KOPT-K1 (cell line): ENCODE measurements at regions not wholly inside any gene's neighbourhood (a gene's known extent, or its start where the extent isn't known, plus 50 kb on each side); places are given as distances from the start of the nearest gene placed in this dataset.
"Not testable (repeated sequence)": the region's sequence is repeated elsewhere in the genome, so short reads cannot be mapped to it uniquely, and the experiment has no call there.

Experiments
- H3K27ac ChIP-seq: fragments of 200-600 bp; sonication (generic); 2 replicates; pipeline ENCODE4 v1.5.1; 2016; ENCODE audit warnings: antibody characterized with exemption, mild to moderate bottlenecking, low read depth, low read length; ENCODE audit not compliant: poor library complexity, severe bottlenecking
- H3K36me3 ChIP-seq: fragments of 200-600 bp; sonication (generic); 2 replicates; pipeline ENCODE4 v1.5.1; 2017; ENCODE audit warnings: antibody characterized with exemption, mild to moderate bottlenecking, low read length, moderate library complexity; ENCODE audit not compliant: insufficient read depth
- H3K9me3 ChIP-seq: fragments of 200-600 bp; sonication (generic); 2 replicates; pipeline ENCODE4 v1.5.1; 2017; ENCODE audit warnings: antibody characterized with exemption, low read length, mild to moderate bottlenecking; ENCODE audit not compliant: insufficient read depth, poor library complexity, severe bottlenecking

- no peaks in the 10 kb centered on the region for H3K9me3 ChIP-seq
- H3K27ac ChIP-seq = no peak overlapping the region
- H3K36me3 ChIP-seq = no peaks in the 10 kb centered on the region
Observed at GRCh38 chr9:106106396-106106795, 412.1 kb downstream of the TMEM38B start.

- Histone ChIP-seq H3K9me3 (no peaks in the 10 kb centered on the region), H3K27ac (no peak overlapping the region), H3K36me3 (no peaks in the 10 kb centered on the region)
Observed at GRCh38 chr9:106107716-106108115, 413.4 kb downstream of the TMEM38B start.

GRCh38 chr9:106109706-106110105 lies 415.4 kb downstream of the TMEM38B start:
- H3K36me3 ChIP-seq, H3K9me3 ChIP-seq, H3K27ac ChIP-seq: not testable (repeated sequence)

- Histone ChIP-seq H3K36me3 (no peaks in the 10 kb centered on the region), H3K27ac (no peak overlapping the region), H3K9me3 (no peaks in the 10 kb centered on the region)
Observed at GRCh38 chr9:106110483-106110882, 416.1 kb downstream of the TMEM38B start.

- Histone ChIP-seq H3K27ac (no peak overlapping the region), H3K9me3 (no peaks in the 10 kb centered on the region), H3K36me3 (no peaks in the 10 kb centered on the region)
Observed at GRCh38 chr9:106111039-106111730, 416.8 kb downstream of the TMEM38B start.

- Histone ChIP-seq H3K27ac (no peak overlapping the region), H3K9me3 (no peaks in the 10 kb centered on the region)
Observed at GRCh38 chr9:106112935-106113334, 418.6 kb downstream of the TMEM38B start.

GRCh38 chr9:106119176-106119575 lies 424.8 kb downstream of the TMEM38B start:
- Histone ChIP-seq H3K27ac (no peak overlapping the region), H3K9me3 (no peaks in the 10 kb centered on the region), H3K36me3 (no peaks in the 10 kb centered on the region)

More at GRCh38 chr9:106112935-106113334, 418.6 kb downstream of the TMEM38B start:
- no peaks in the 10 kb centered on the region for H3K36me3 ChIP-seq

- H3K36me3 ChIP-seq = no peaks in the 10 kb centered on the region
- H3K9me3 ChIP-seq = no peaks in the 10 kb centered on the region
- H3K27ac ChIP-seq = no peak overlapping the region
Observed at GRCh38 chr9:106120071-106120470, 425.7 kb downstream of the TMEM38B start.

GRCh38 chr9:106127776-106128175 lies 433.4 kb downstream of the TMEM38B start:
- no peak overlapping the region for H3K27ac ChIP-seq

GRCh38 chr9:106130374-106130773 lies 436.0 kb downstream of the TMEM38B start:
- Histone ChIP-seq H3K27ac (no peak overlapping the region), H3K9me3 (no peaks in the 10 kb centered on the region), H3K36me3 (no peaks in the 10 kb centered on the region)

More at GRCh38 chr9:106127776-106128175, 433.4 kb downstream of the TMEM38B start:
- Histone ChIP-seq H3K9me3 (no peaks in the 10 kb centered on the region), H3K36me3 (no peaks in the 10 kb centered on the region)

GRCh38 chr9:106143781-106144180 lies 449.4 kb downstream of the TMEM38B start:
- Histone ChIP-seq H3K27ac (no peak overlapping the region), H3K36me3 (no peaks in the 10 kb centered on the region)

GRCh38 chr9:106146066-106146840 lies 451.9 kb downstream of the TMEM38B start:
- H3K27ac ChIP-seq = no peak overlapping the region
- H3K36me3 ChIP-seq = no peaks in the 10 kb centered on the region
- no peaks in the 10 kb centered on the region for H3K9me3 ChIP-seq

More at GRCh38 chr9:106143781-106144180, 449.4 kb downstream of the TMEM38B start:
- H3K9me3 ChIP-seq = no peaks in the 10 kb centered on the region

- no peaks in the 10 kb centered on the region for H3K9me3 ChIP-seq
- H3K36me3 ChIP-seq = no peaks in the 10 kb centered on the region
- no peak overlapping the region for H3K27ac ChIP-seq
Observed at GRCh38 chr9:106146886-106147285, 452.5 kb downstream of the TMEM38B start.

- Histone ChIP-seq H3K36me3 (no peaks in the 10 kb centered on the region), H3K9me3 (no peaks in the 10 kb centered on the region), H3K27ac (no peak overlapping the region)
Observed at GRCh38 chr9:106149956-106150355, 455.6 kb downstream of the TMEM38B start.

GRCh38 chr9:106156465-106156864 lies 462.1 kb downstream of the TMEM38B start:
- Histone ChIP-seq H3K9me3 (no peaks in the 10 kb centered on the region), H3K36me3 (no peaks in the 10 kb centered on the region), H3K27ac (no peak overlapping the region)

GRCh38 chr9:106172265-106172664 lies 477.9 kb downstream of the TMEM38B start:
- Histone ChIP-seq H3K27ac (no peak overlapping the region), H3K36me3 (no peaks in the 10 kb centered on the region), H3K9me3 (no peaks in the 10 kb centered on the region)
